ENCODE measurements at regions not wholly inside any gene's neighbourhood (a gene's known extent, or its start where the extent isn't known, plus 50 kb on each side); places are given as distances from the start of the nearest gene placed in this dataset.

- TF ChIP-seq RAD21 (IDR thresholded peaks at IDR 0.05; ENCODE audit: insufficient read depth, low read depth, low read length) (no peak), NBN (IDR thresholded peaks at IDR 0.05) (no peak), POLR2AphosphoS5 (IDR thresholded peaks at IDR 0.05; ENCODE audit: low read length) (no peak), ASH2L (IDR thresholded peaks at IDR 0.05; ENCODE audit: borderline replicate concordance, low read depth) (no peak), SREBF2 (IDR thresholded peaks at IDR 0.05; ENCODE audit: low read length) (no peak)
- TF ChIP-seq, protein P1, sequence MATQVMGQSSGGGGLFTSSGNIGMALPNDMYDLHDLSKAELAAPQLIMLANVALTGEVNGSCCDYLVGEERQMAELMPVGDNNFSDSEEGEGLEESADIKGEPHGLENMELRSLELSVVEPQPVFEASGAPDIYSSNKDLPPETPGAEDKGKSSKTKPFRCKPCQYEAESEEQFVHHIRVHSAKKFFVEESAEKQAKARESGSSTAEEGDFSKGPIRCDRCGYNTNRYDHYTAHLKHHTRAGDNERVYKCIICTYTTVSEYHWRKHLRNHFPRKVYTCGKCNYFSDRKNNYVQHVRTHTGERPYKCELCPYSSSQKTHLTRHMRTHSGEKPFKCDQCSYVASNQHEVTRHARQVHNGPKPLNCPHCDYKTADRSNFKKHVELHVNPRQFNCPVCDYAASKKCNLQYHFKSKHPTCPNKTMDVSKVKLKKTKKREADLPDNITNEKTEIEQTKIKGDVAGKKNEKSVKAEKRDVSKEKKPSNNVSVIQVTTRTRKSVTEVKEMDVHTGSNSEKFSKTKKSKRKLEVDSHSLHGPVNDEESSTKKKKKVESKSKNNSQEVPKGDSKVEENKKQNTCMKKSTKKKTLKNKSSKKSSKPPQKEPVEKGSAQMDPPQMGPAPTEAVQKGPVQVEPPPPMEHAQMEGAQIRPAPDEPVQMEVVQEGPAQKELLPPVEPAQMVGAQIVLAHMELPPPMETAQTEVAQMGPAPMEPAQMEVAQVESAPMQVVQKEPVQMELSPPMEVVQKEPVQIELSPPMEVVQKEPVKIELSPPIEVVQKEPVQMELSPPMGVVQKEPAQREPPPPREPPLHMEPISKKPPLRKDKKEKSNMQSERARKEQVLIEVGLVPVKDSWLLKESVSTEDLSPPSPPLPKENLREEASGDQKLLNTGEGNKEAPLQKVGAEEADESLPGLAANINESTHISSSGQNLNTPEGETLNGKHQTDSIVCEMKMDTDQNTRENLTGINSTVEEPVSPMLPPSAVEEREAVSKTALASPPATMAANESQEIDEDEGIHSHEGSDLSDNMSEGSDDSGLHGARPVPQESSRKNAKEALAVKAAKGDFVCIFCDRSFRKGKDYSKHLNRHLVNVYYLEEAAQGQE (IDR thresholded peaks at IDR 0.05; ENCODE audit: low read depth, low read length) = no peak
These were observed 52.1 kb upstream of the TLE3 start for GRCh38 chr15:70149667-70150404.
